Keratinocyte (primary cell): ENCODE measurements at regions not wholly inside any gene's neighbourhood (a gene's known extent, or its start where the extent isn't known, plus 50 kb on each side); places are given as distances from the start of the nearest gene placed in this dataset.

Experiments used
- DNase-seq: peaks from one replicate; pipeline ENCODE4 v3.0.0-alpha.2; 2011; ENCODE audit warnings: low read depth, missing footprints, low spot score
- FAIRE-seq: peaks from 2 replicates; lab custom pipeline; 2011; peaks lifted over from hg19 to GRCh38; lab: Jason Lieb, UNC
- H2AFZ ChIP-seq: 2 replicates; pipeline ENCODE4 v1.6.0; 2012; ENCODE audit warnings: low read length, control low read depth, inconsistent platforms; ENCODE audit not compliant: control insufficient read depth
- H3K27ac ChIP-seq: 2 replicates; pipeline ENCODE4 v1.5.1; 2011; ENCODE audit warnings: low read length; ENCODE audit not compliant: control insufficient read depth, insufficient read depth
- H3K27me3 ChIP-seq: 3 replicates; pipeline ENCODE4 v1.6.0; 2011; ENCODE audit warnings: low read length; ENCODE audit not compliant: control insufficient read depth, insufficient read depth; ENCODE audit errors: extremely low read depth
- H3K36me3 ChIP-seq, 2 experiments: 2 replicates in 1 of 2; 3 replicates in 1 of 2; pipeline ENCODE4 v1.5.1; 2011; ENCODE audit warnings: low read length in 2 of 2, mild to moderate bottlenecking in 1 of 2; ENCODE audit not compliant: control insufficient read depth in 2 of 2, insufficient read depth in 2 of 2; ENCODE audit errors: extremely low read depth in 1 of 2
- H3K4me1 ChIP-seq: 3 replicates; pipeline ENCODE4 v1.5.1; 2011; ENCODE audit warnings: low read length; ENCODE audit not compliant: control insufficient read depth, insufficient read depth; ENCODE audit errors: extremely low read depth
- H3K4me2 ChIP-seq: 3 replicates; pipeline ENCODE4 v1.6.0; 2011; ENCODE audit warnings: low read depth, low read length; ENCODE audit not compliant: control insufficient read depth, insufficient read depth; ENCODE audit errors: extremely low read depth
- H3K4me3 ChIP-seq, 3 experiments: fragments of 200-600 bp in 1 of 3; sonication (generic) in 1 of 3; 2 replicates in 2 of 3; 3 replicates in 1 of 3; pipeline ENCODE4 v1.5.1; 2011 to 2016; ENCODE audit warnings: low read length in 3 of 3, mild to moderate bottlenecking in 3 of 3, control low read depth in 2 of 3, inconsistent platforms in 1 of 3, low read depth in 1 of 3, mixed read lengths in 1 of 3, mixed run types in 1 of 3, moderate library complexity in 1 of 3; ENCODE audit not compliant: control insufficient read depth in 2 of 3, insufficient read depth in 2 of 3; ENCODE audit errors: extremely low read depth in 1 of 3
- H3K79me2 ChIP-seq: 2 replicates; pipeline ENCODE4 v1.6.0; 2012; ENCODE audit warnings: low read length; ENCODE audit not compliant: control insufficient read depth, insufficient read depth
- H3K9ac ChIP-seq: 3 replicates; pipeline ENCODE4 v1.6.0; 2011; ENCODE audit warnings: low read length; ENCODE audit not compliant: control insufficient read depth, insufficient read depth; ENCODE audit errors: extremely low read depth
- H3K9me1 ChIP-seq: 3 replicates; pipeline ENCODE4 v1.6.0; 2011; ENCODE audit warnings: low read length; ENCODE audit not compliant: control insufficient read depth, insufficient read depth; ENCODE audit errors: extremely low read depth
- H3K9me3 ChIP-seq: 2 replicates; pipeline ENCODE4 v1.5.1; 2012; ENCODE audit warnings: low read depth, low read length; ENCODE audit not compliant: control insufficient read depth
- H4K20me1 ChIP-seq: 3 replicates; pipeline ENCODE4 v1.6.0; 2011; ENCODE audit warnings: low read length; ENCODE audit not compliant: control insufficient read depth, insufficient read depth; ENCODE audit errors: extremely low read depth
- EZH2 ChIP-seq: IDR thresholded peaks from one replicate; pipeline ENCODE4 v1.6.1; 2012; ENCODE audit warnings: inconsistent platforms, mild to moderate bottlenecking, low read length, moderate library complexity
- dilution Hi-C: fragments of 300-500 bp; cut with MboI; formaldehyde crosslinking; loops from one replicate; pipeline ENCODE4 v1.7.0; 2020; ENCODE audit warnings: low sequenced_read_pairs; ENCODE audit not compliant: extremely low pct_ligation_motif_present
- TF ChIP-seq, protein P1 (sequence below), 3 experiments: IDR thresholded peaks in 1 of 3; conservative IDR thresholded peaks in 1 of 3; optimal IDR thresholded peaks in 1 of 3; 2 replicates in 2 of 3; 3 replicates in 1 of 3; pipeline versions ENCODE3 to v1.5.1; 2011; ENCODE audit warnings: low read length in 3 of 3, mild to moderate bottlenecking in 3 of 3, moderate library complexity in 2 of 3, control low read depth in 1 of 3, inconsistent platforms in 1 of 3; ENCODE audit not compliant: insufficient read depth in 2 of 3; ENCODE audit errors: extremely low read depth in 1 of 3

DNA sequence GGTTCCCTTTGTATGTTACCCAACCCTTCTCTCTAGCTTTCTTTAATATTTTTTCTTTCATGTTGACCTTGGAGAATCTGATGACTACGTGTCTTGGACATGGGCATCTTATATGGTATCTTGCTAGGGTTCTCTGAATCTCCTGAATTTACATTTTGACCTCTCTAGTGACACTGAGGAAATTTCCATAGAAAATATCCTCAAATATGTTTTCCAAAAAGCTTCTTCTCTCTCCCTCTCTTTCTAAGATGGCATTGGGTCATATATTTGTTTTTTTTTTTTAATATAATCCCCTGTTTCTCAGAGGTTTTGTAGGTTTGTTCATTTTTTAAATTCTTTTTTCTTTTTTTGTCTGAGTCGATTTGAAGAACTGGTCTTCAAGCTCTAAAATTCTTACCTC, 184.0 kb upstream of the TMC3 start:
- Histone ChIP-seq H4K20me1 (no peaks in the 10 kb centered on the region), H3K79me2 (no peaks in the 10 kb centered on the region), H3K9me3 (no peaks in the 10 kb centered on the region), H3K4me3 (no peak overlapping the region), H3K27me3 (no peaks in the 10 kb centered on the region), H3K4me2 (no peak overlapping the region), H3K36me3 (no peaks in the 10 kb centered on the region), H3K4me1 (no peaks in the 10 kb centered on the region), H3K27ac (no peak overlapping the region), H2AFZ (no peak overlapping the region), H3K9ac (no peak overlapping the region), H3K9me1 (no peaks in the 10 kb centered on the region)
- TF ChIP-seq, protein P1, sequence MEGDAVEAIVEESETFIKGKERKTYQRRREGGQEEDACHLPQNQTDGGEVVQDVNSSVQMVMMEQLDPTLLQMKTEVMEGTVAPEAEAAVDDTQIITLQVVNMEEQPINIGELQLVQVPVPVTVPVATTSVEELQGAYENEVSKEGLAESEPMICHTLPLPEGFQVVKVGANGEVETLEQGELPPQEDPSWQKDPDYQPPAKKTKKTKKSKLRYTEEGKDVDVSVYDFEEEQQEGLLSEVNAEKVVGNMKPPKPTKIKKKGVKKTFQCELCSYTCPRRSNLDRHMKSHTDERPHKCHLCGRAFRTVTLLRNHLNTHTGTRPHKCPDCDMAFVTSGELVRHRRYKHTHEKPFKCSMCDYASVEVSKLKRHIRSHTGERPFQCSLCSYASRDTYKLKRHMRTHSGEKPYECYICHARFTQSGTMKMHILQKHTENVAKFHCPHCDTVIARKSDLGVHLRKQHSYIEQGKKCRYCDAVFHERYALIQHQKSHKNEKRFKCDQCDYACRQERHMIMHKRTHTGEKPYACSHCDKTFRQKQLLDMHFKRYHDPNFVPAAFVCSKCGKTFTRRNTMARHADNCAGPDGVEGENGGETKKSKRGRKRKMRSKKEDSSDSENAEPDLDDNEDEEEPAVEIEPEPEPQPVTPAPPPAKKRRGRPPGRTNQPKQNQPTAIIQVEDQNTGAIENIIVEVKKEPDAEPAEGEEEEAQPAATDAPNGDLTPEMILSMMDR (optimal IDR thresholded peaks at IDR 0.05 in 1 of 3, IDR thresholded peaks at IDR 0.05 in 1 of 3, conservative IDR thresholded peaks at IDR 0.05 in 1 of 3; ENCODE audit: extremely low read depth in 1 of 3, insufficient read depth in 2 of 3, low read length in 3 of 3), result no peak
- no peak for TF ChIP-seq EZH2
- dilution Hi-C loops, result no loop called here
- FAIRE-seq (no peak), DNase-seq (no peak)

DNA sequence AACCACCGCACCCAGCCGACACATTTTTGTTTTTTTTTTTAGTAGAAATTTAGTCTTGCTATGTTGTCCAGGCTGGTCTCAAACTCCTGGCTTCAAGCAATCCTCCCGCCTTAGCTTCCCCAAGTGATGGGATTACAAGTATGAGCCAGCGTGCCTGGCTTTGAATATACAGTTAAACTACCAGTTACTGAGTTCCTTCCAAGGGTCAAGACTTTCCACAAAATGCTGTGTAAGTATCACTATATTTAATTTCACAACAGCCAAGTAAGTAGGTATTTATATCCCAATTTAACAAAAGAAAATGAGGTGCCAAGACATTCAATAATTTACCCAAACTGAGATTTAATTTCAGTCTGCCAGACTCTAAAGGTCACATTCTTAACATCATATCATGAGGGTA, 181.3 kb upstream of the TMC3 start:
- DNase-seq, result no peak
- dilution Hi-C loops, result no loop called here
- H3K4me2 ChIP-seq, result no peak overlapping the region
- H3K27me3 ChIP-seq, result no peaks in the 10 kb centered on the region
- H3K9me3 ChIP-seq, result no peaks in the 10 kb centered on the region
- FAIRE-seq, result no peak
- TF ChIP-seq, protein P1 (optimal IDR thresholded peaks at IDR 0.05 in 1 of 3, IDR thresholded peaks at IDR 0.05 in 1 of 3, conservative IDR thresholded peaks at IDR 0.05 in 1 of 3; ENCODE audit: extremely low read depth in 1 of 3, insufficient read depth in 2 of 3, low read length in 3 of 3), result no peak
- TF ChIP-seq EZH2, result no peak
- no peak overlapping the region for H2AFZ ChIP-seq
- H3K4me3 ChIP-seq, result no peak overlapping the region
- H3K36me3 ChIP-seq, result no peaks in the 10 kb centered on the region
- H3K4me1 ChIP-seq, result no peaks in the 10 kb centered on the region
- H3K27ac ChIP-seq, result no peak overlapping the region
- H3K9ac ChIP-seq, result no peak overlapping the region
- H3K9me1 ChIP-seq, result no peaks in the 10 kb centered on the region
- H4K20me1 ChIP-seq, result no peaks in the 10 kb centered on the region
- H3K79me2 ChIP-seq, result no peaks in the 10 kb centered on the region
